ENCODE measurements at regions not wholly inside any gene's neighbourhood (a gene's known extent, or its start where the extent isn't known, plus 50 kb on each side); places are given as distances from the start of the nearest gene placed in this dataset.

- ATAC-seq = no peak
- TF ChIP-seq EMX1 (CRISPR knock-in tag; IDR thresholded peaks at IDR 0.05) (no peak), NFATC4 (CRISPR knock-in tag; IDR thresholded peaks at IDR 0.05) (no peak), NR2C2 (CRISPR knock-in tag; IDR thresholded peaks at IDR 0.05) (no peak), SP1 (CRISPR knock-in tag; conservative IDR thresholded peaks at IDR 0.05) (no peak), ZSCAN18 (CRISPR knock-in tag; IDR thresholded peaks at IDR 0.05) (no peak), E2F5 (CRISPR knock-in tag; IDR thresholded peaks at IDR 0.05) (no peak), RELA (CRISPR knock-in tag; IDR thresholded peaks at IDR 0.05; ENCODE audit: borderline replicate concordance) (no peak), ZNF396 (CRISPR knock-in tag; IDR thresholded peaks at IDR 0.05; ENCODE audit: borderline replicate concordance) (no peak)
- TF ChIP-seq, protein P1, sequence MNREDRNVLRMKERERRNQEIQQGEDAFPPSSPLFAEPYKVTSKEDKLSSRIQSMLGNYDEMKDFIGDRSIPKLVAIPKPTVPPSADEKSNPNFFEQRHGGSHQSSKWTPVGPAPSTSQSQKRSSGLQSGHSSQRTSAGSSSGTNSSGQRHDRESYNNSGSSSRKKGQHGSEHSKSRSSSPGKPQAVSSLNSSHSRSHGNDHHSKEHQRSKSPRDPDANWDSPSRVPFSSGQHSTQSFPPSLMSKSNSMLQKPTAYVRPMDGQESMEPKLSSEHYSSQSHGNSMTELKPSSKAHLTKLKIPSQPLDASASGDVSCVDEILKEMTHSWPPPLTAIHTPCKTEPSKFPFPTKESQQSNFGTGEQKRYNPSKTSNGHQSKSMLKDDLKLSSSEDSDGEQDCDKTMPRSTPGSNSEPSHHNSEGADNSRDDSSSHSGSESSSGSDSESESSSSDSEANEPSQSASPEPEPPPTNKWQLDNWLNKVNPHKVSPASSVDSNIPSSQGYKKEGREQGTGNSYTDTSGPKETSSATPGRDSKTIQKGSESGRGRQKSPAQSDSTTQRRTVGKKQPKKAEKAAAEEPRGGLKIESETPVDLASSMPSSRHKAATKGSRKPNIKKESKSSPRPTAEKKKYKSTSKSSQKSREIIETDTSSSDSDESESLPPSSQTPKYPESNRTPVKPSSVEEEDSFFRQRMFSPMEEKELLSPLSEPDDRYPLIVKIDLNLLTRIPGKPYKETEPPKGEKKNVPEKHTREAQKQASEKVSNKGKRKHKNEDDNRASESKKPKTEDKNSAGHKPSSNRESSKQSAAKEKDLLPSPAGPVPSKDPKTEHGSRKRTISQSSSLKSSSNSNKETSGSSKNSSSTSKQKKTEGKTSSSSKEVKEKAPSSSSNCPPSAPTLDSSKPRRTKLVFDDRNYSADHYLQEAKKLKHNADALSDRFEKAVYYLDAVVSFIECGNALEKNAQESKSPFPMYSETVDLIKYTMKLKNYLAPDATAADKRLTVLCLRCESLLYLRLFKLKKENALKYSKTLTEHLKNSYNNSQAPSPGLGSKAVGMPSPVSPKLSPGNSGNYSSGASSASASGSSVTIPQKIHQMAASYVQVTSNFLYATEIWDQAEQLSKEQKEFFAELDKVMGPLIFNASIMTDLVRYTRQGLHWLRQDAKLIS (CRISPR knock-in tag; IDR thresholded peaks at IDR 0.05; ENCODE audit: borderline replicate concordance) = no peak
- peaks cover 9% of the 10 kb centered on the region for H3K9me3 Mint-ChIP-seq
- CTCF ChIA-PET = interaction anchor here (0.6 to 0.8 kb wide), 2 partner anchors 38 to 39 kb away, joined by 3 read pairs; no protein-coding TSS in a partner anchor
- POLR2A ChIA-PET = no interaction called here
- H3K36me3 Mint-ChIP-seq = peaks cover 5% of the 10 kb centered on the region
- DNase-seq (ENCODE audit: low spot score) = no peak
- H3K4me1 Mint-ChIP-seq = peaks cover 22% of the 10 kb centered on the region
- no peak overlapping the region for H3K4me3 Mint-ChIP-seq
- no peak overlapping the region for H3K27ac Mint-ChIP-seq
- peaks cover 21% of the 10 kb centered on the region for H3K27me3 Mint-ChIP-seq (ENCODE audit: low read depth)
Measured at GRCh38 chr11:112318661-112319060, 58.0 kb upstream of the PLET1 start.

DNA sequence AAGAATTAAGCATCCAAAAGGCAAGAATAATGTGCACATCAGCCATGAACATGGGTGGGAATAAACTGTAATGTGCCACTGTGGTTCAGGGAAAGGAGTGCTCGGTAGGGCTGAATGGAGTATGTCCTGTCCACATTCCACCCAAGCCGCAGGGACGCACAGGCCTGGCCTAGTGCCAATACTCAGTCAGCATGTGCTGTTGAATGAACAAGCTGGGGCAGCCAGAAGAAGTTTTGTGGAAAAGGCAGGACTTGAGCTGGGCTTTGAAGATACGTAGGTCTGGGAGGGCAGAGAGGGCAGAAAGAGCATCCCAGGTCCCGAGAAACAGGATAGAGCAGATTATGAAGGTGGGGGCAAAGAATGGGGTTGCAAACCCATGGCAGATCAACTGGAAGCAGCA is 60.0 kb upstream of the PLET1 start:
- H3K9me3 Mint-ChIP-seq = peaks cover 12% of the 10 kb centered on the region
- ATAC-seq (no peak), DNase-seq (ENCODE audit: low spot score) (no peak)
- ChIA-PET POLR2A (no interaction called here), CTCF (interaction anchor here (1.6 to 2.2 kb wide), 2 partner anchors 25 to 134 kb away, joined by 3 to 6 read pairs; no protein-coding TSS in a partner anchor)
- peaks cover 22% of the 10 kb centered on the region for H3K4me1 Mint-ChIP-seq
- TF ChIP-seq E2F1 (CRISPR knock-in tag; IDR thresholded peaks at IDR 0.05) (no peak), CBFB (CRISPR knock-in tag; IDR thresholded peaks at IDR 0.05; ENCODE audit: low read depth) (no peak), PRDM15 (CRISPR knock-in tag; IDR thresholded peaks at IDR 0.05) (no peak), ZNF416 (CRISPR knock-in tag; IDR thresholded peaks at IDR 0.05) (no peak)
- TF ChIP-seq, protein P2, sequence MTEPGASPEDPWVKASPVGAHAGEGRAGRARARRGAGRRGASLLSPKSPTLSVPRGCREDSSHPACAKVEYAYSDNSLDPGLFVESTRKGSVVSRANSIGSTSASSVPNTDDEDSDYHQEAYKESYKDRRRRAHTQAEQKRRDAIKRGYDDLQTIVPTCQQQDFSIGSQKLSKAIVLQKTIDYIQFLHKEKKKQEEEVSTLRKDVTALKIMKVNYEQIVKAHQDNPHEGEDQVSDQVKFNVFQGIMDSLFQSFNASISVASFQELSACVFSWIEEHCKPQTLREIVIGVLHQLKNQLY (CRISPR knock-in tag; IDR thresholded peaks at IDR 0.05) = no peak
- no peak overlapping the region for H3K4me3 Mint-ChIP-seq
- peaks cover 9% of the 10 kb centered on the region for H3K36me3 Mint-ChIP-seq
- no peak overlapping the region for H3K27ac Mint-ChIP-seq
- peaks cover 21% of the 10 kb centered on the region for H3K27me3 Mint-ChIP-seq (ENCODE audit: low read depth)

Data from WTC11 (cell line).